Stimulated activated naive CD8-positive, alpha-beta T cell treated with anti-CD3 and anti-CD28 coated beads, Interleukin-15, Interleukin-2, amounts not matched to agents 100 ng/mL and 50 ng/mL, for 24 hours (primary cell): ENCODE measurements at regions not wholly inside any gene's neighbourhood (a gene's known extent, or its start where the extent isn't known, plus 50 kb on each side); places are given as distances from the start of the nearest gene placed in this dataset.
"Not testable (repeated sequence)": the region's sequence is repeated elsewhere in the genome, so short reads cannot be mapped to it uniquely, and the experiment has no call there.

Source experiments
- H3K27ac Mint-ChIP-seq: one replicate; pipeline ENCODE4 v1.8.0; 2021; ENCODE audit warnings: mild to moderate bottlenecking, mixed read lengths
- H3K27me3 Mint-ChIP-seq: one replicate; pipeline ENCODE4 v1.8.0; 2021; ENCODE audit warnings: mixed read lengths
- H3K36me3 Mint-ChIP-seq: one replicate; pipeline ENCODE4 v1.8.0; 2021; ENCODE audit warnings: low read depth, mixed read lengths
- H3K4me1 Mint-ChIP-seq: one replicate; pipeline ENCODE4 v1.8.0; 2021; ENCODE audit warnings: low read depth, mixed read lengths
- H3K4me3 Mint-ChIP-seq: one replicate; pipeline ENCODE4 v1.8.0; 2021; ENCODE audit warnings: mild to moderate bottlenecking, mixed read lengths
- H3K9me3 Mint-ChIP-seq: one replicate; pipeline ENCODE4 v1.8.0; 2021; ENCODE audit warnings: mixed read lengths

- Mint-ChIP-seq H3K27me3 (peaks cover 7% of the 10 kb centered on the region), H3K9me3 (peaks cover 10% of the 10 kb centered on the region), H3K4me3 (no peak overlapping the region), H3K36me3 (peaks cover 6% of the 10 kb centered on the region), H3K27ac (no peak overlapping the region), H3K4me1 (no peaks in the 10 kb centered on the region)
Measured at GRCh38 chr10:113484487-113484886, 68.4 kb upstream of the HABP2 start.

DNA sequence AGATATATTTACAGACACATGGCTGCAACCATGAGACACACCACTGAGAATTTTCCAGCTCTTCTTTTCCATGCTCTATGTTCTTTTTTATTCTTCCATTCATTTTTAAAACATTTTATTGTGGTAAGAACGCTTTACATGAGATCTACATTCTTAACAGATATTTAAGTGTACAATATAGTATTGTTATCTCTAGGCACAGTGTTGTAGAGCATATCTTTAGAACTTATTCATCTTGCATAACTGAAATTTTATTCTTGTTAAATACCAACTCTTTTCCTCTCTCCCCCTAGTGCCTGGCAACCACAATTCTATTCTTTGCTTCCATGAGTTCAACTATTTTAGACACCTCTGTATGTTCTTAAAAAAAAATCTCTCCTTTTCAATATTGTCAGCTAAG lies 67.1 kb upstream of the HABP2 start:
- H3K36me3 Mint-ChIP-seq, result no peaks in the 10 kb centered on the region
- no peak overlapping the region for H3K4me3 Mint-ChIP-seq
- no peaks in the 10 kb centered on the region for H3K4me1 Mint-ChIP-seq
- H3K27me3 Mint-ChIP-seq, result peaks cover 7% of the 10 kb centered on the region
- H3K9me3 Mint-ChIP-seq, result no peaks in the 10 kb centered on the region
- no peak overlapping the region for H3K27ac Mint-ChIP-seq

DNA sequence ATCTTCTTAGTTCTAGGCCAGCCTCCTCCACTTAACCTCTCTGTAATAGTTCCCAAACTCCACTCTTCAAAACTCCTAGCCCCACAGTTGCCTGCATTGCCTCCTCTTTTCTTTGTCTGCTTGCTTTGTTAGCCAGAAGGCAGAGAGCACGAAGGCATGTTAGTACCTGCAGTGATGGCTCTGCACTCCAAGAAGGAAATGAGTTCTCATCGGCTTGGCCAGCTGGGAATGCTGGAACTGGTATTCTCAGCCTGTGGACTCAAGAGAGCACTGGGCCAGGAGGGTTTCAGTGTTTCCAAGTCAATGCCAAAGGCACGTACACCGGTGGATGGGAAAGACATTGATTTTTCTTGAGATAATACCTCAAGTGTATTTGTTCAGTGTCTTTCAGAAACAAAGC lies 66.3 kb upstream of the HABP2 start:
- H3K36me3 Mint-ChIP-seq, result no peaks in the 10 kb centered on the region
- peaks cover 7% of the 10 kb centered on the region for H3K27me3 Mint-ChIP-seq
- H3K9me3 Mint-ChIP-seq, result no peaks in the 10 kb centered on the region
- no peak overlapping the region for H3K4me3 Mint-ChIP-seq
- H3K4me1 Mint-ChIP-seq, result no peaks in the 10 kb centered on the region
- no peak overlapping the region for H3K27ac Mint-ChIP-seq

GRCh38 chr10:113487154-113487553 lies 65.7 kb upstream of the HABP2 start:
- H3K4me3 Mint-ChIP-seq, result no peak overlapping the region
- H3K27me3 Mint-ChIP-seq, result peaks cover 7% of the 10 kb centered on the region
- no peaks in the 10 kb centered on the region for H3K4me1 Mint-ChIP-seq
- no peak overlapping the region for H3K27ac Mint-ChIP-seq
- H3K36me3 Mint-ChIP-seq, result no peaks in the 10 kb centered on the region
- no peaks in the 10 kb centered on the region for H3K9me3 Mint-ChIP-seq

GRCh38 chr10:113488186-113488585 lies 64.7 kb upstream of the HABP2 start:
- no peaks in the 10 kb centered on the region for H3K4me1 Mint-ChIP-seq
- H3K36me3 Mint-ChIP-seq, result no peaks in the 10 kb centered on the region
- no peak overlapping the region for H3K27ac Mint-ChIP-seq
- H3K9me3 Mint-ChIP-seq, result no peaks in the 10 kb centered on the region
- peaks cover 9% of the 10 kb centered on the region for H3K27me3 Mint-ChIP-seq
- H3K4me3 Mint-ChIP-seq, result no peak overlapping the region

DNA sequence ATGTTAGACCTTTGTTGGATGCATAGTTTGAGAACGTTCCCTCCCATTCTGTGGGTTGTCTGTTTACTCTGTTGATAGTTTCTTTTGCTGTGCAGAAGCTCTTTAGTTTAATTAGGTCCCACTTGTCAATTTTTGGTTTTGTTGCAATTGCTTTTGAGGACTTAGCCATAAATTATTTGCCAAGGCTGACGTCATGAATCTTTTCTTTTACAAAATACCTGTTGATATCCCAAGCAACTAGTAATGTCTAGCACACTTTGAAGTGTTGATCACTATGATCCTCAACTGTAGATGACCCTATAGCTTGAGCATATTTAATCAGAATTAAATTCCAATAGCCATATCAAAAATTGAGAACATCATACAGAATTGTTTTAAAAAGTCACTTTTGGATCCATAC lies 63.3 kb upstream of the HABP2 start:
- H3K27ac Mint-ChIP-seq, H3K9me3 Mint-ChIP-seq, H3K27me3 Mint-ChIP-seq, H3K4me3 Mint-ChIP-seq, H3K36me3 Mint-ChIP-seq, H3K4me1 Mint-ChIP-seq: not testable (repeated sequence)

DNA sequence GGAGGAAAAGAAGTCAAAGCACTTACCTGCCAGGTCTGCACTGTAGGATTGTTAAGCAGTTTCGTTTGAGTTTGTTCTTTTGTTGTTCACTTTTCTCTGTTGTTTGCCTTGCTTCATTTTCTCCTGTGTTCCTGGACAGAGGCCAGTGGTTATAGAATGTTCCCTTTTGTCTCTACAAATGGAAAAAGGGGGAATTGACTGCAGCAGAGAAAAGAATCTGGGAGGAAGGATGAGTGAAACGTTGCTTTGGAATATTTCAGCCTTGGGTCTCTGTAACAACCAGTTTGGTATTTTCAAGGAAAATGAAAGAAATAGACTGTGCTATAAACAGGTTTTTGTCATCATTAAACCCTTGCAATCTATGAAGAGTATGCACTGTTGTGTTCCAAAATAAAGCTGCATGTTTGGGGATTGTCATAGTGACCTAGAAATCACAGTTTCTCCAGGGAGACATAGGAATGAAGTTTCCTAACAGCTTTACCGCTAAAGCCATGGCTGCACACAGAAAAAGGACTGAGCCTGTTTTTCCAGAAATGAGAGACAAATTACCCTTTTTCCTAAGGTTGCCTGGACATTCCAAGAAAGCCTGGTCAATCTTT lies 60.8 kb upstream of the HABP2 start:
- no peak overlapping the region for H3K27ac Mint-ChIP-seq
- no peaks in the 10 kb centered on the region for H3K4me1 Mint-ChIP-seq

DNA sequence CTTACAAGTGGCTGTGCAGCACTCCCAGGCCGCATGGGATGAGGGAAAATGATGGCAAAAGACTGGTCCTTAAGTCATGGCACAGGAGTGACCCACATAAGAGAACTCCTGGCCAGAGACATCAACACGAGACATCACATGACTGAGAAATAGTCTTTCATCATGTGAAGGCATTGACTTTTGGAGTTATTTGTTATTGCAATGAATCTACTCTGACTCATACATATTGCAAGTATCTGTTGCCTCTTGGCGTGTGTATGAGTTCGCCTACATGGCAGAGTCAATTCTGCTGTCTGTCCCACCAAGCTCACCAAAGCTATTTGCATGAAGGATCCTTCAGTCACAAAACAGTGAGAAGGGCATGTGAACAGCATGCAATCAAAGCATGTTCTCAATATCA lies 59.7 kb upstream of the HABP2 start:
- H3K9me3 Mint-ChIP-seq, result no peaks in the 10 kb centered on the region
- no peak overlapping the region for H3K27ac Mint-ChIP-seq
- no peaks in the 10 kb centered on the region for H3K4me1 Mint-ChIP-seq
- H3K4me3 Mint-ChIP-seq, result no peak overlapping the region
- H3K27me3 Mint-ChIP-seq, result peaks cover 10% of the 10 kb centered on the region
- no peaks in the 10 kb centered on the region for H3K36me3 Mint-ChIP-seq

More for the DNA sequence above, 60.8 kb upstream of the HABP2 start:
- Mint-ChIP-seq H3K9me3 (no peaks in the 10 kb centered on the region), H3K27me3 (peaks cover 10% of the 10 kb centered on the region), H3K36me3 (no peaks in the 10 kb centered on the region), H3K4me3 (no peak overlapping the region)

- no peaks in the 10 kb centered on the region for H3K4me1 Mint-ChIP-seq
- H3K27ac Mint-ChIP-seq, result no peak overlapping the region
- no peaks in the 10 kb centered on the region for H3K36me3 Mint-ChIP-seq
- H3K4me3 Mint-ChIP-seq, result no peak overlapping the region
- peaks cover 8% of the 10 kb centered on the region for H3K27me3 Mint-ChIP-seq
- no peaks in the 10 kb centered on the region for H3K9me3 Mint-ChIP-seq
Measured at GRCh38 chr10:113493882-113494301, 59.0 kb upstream of the HABP2 start.

DNA sequence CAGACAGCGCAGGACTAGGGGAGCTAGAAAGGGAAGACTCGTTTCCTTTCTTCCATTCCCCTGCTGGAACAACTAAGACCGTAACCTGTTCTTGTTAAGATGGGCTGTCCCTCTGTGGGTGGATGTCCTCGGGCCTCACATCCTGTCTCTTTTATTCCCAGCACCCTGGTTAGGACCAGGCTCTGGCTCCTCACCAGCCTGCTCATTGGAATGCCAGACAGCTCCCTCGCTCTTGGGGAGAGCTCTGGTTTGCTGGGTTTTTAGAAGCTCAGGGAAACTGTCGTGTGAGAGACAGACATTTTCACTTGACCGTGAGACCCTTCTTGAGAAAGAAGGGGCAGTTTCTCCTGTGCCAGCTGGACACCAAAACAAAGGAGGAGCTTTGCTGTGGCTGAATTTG lies 58.1 kb upstream of the HABP2 start:
- Mint-ChIP-seq H3K27me3 (peaks cover 11% of the 10 kb centered on the region), H3K4me1 (no peaks in the 10 kb centered on the region), H3K9me3 (no peaks in the 10 kb centered on the region), H3K27ac (no peak overlapping the region), H3K36me3 (no peaks in the 10 kb centered on the region), H3K4me3 (no peak overlapping the region)

GRCh38 chr10:113495553-113495952 lies 57.3 kb upstream of the HABP2 start:
- Mint-ChIP-seq H3K27ac (no peak overlapping the region), H3K36me3 (no peaks in the 10 kb centered on the region), H3K4me1 (no peaks in the 10 kb centered on the region), H3K4me3 (no peak overlapping the region), H3K9me3 (no peaks in the 10 kb centered on the region), H3K27me3 (peaks cover 11% of the 10 kb centered on the region)

DNA sequence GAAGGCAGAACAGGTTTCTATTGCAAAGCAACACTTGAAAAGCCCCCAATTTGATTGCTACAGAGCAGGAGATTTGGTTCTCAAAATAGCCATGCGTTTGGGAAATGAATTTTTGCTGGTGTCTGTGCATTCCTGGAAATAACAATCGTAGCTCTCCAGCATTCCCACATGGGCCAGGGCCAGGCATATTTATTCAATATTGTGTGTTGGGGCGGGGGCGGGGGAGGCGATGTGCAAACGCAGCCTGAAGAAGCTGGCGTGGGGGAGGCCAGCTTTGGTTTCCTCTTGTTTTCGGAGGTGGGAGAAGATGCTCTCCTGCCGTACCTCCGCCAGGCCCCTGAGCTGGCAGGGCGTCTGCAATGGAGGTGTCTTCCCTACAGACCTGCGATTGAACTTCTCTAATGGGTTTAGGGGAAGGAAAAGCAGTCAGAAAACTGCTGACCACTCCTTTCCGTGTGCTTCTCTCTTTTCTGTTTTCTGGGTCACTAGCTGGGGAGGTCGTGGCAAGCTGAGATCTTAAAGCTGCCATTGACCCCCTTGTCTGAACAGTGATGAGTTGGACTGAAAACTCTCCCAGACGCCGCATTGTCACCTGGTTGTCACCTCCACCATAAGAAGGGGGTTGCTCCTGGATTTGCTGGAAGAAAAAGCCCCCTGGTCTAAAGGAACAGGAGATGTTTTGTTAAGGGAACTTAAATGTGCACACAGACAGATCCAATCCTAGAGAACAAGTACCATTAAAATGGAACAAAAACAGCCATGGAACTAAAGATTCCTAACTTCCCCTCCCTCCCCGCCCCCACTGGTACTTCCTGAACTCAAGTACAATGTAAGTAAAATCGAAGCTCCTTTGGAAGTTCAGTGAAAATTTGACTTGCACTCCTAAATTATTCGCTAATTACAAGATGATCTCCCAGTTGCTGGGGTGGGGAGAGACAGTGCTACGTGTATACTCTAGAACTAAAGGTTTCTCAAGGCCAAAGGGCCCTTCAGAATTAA lies 56.4 kb upstream of the HABP2 start:
- Mint-ChIP-seq H3K9me3 (no peaks in the 10 kb centered on the region), H3K27ac (no peak overlapping the region), H3K4me3 (no peak overlapping the region), H3K4me1 (no peaks in the 10 kb centered on the region), H3K36me3 (no peaks in the 10 kb centered on the region), H3K27me3 (peaks cover 11% of the 10 kb centered on the region)

DNA sequence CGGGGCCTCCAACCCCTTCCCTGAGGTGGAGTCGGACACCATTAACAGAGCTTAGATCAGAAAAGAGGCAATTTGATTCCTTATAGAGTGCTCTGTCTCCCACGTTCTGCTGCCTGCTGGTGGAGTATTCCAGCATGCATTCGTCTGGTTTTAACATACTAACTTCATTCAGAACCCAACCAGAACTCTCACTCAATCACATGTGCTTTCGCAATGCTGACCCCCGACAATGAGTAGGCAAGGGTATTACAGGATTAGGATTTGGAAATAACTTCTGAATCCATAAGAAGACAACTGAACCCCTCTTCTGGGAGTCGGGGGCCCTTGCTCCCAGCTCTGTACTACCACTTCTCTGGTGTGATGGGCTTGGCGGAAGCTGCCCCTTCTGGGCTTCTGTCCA lies 55.7 kb upstream of the HABP2 start:
- Mint-ChIP-seq H3K36me3 (no peaks in the 10 kb centered on the region), H3K27me3 (peaks cover 11% of the 10 kb centered on the region), H3K4me3 (no peak overlapping the region), H3K9me3 (no peaks in the 10 kb centered on the region), H3K27ac (no peak overlapping the region), H3K4me1 (no peaks in the 10 kb centered on the region)

- Mint-ChIP-seq H3K27ac (no peak overlapping the region), H3K4me3 (no peak overlapping the region), H3K27me3 (peaks cover 7% of the 10 kb centered on the region), H3K36me3 (no peaks in the 10 kb centered on the region), H3K4me1 (no peaks in the 10 kb centered on the region), H3K9me3 (no peaks in the 10 kb centered on the region)
Measured at GRCh38 chr10:113498997-113499396, 53.9 kb upstream of the HABP2 start.

DNA sequence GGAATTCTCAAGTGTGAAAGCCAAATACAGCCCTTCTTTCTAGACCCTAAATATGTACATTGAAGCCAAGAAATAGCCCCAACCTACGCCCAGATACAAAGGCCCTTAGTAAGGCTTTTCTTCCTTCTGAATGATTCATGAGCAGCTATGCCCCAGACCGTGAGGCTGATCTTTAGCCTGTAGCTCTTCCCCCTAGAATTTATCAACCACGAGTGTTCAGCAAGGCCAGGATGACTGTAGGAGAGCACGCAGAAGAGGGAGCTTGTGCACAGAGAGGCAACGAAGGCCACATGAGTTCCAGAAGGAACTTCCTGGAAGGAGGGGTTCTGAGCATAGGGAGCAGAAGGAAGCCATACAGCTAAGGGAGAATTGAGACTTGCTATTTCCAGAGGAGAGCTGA lies 53.0 kb upstream of the HABP2 start:
- Mint-ChIP-seq H3K4me1 (no peaks in the 10 kb centered on the region), H3K27me3 (peaks cover 9% of the 10 kb centered on the region), H3K9me3 (no peaks in the 10 kb centered on the region), H3K36me3 (no peaks in the 10 kb centered on the region), H3K4me3 (no peak overlapping the region), H3K27ac (no peak overlapping the region)
